Smooth muscle cell (in vitro differentiated cells): ENCODE measurements at regions not wholly inside any gene's neighbourhood (a gene's known extent, or its start where the extent isn't known, plus 50 kb on each side); places are given as distances from the start of the nearest gene placed in this dataset.

Source experiments
- DNase-seq: peaks from one replicate; lab custom pipeline; 2025; ENCODE audit not compliant: unreplicated experiment; lab: John Stamatoyannopoulos, UW
- H2AFZ ChIP-seq: fragments of 200-600 bp; sonication (generic); 2 replicates; pipeline ENCODE4 v1.6.0; 2016; ENCODE audit warnings: antibody characterized with exemption, low read depth, mild to moderate bottlenecking
- H3F3A ChIP-seq: fragments of 200-600 bp; sonication (generic); 2 replicates; pipeline ENCODE4 v1.6.0; 2017; ENCODE audit warnings: antibody characterized with exemption, low read depth
- H3K27ac ChIP-seq: fragments of 200-600 bp; sonication (generic); 2 replicates; pipeline ENCODE4 v1.5.1; 2016; ENCODE audit warnings: low read depth, mild to moderate bottlenecking
- H3K27me3 ChIP-seq: fragments of 200-600 bp; sonication (generic); 2 replicates; pipeline ENCODE4 v1.6.1; 2016; ENCODE audit warnings: low read depth, mild to moderate bottlenecking
- H3K36me3 ChIP-seq: fragments of 200-600 bp; sonication (generic); 2 replicates; pipeline ENCODE4 v1.5.1; 2016; ENCODE audit warnings: low read depth
- H3K4me1 ChIP-seq: fragments of 200-600 bp; sonication (generic); 2 replicates; pipeline ENCODE4 v1.5.1; 2016; ENCODE audit warnings: low read depth
- H3K4me2 ChIP-seq: fragments of 200-600 bp; sonication (generic); 2 replicates; pipeline ENCODE4 v1.6.0; 2016; ENCODE audit warnings: mild to moderate bottlenecking
- H3K4me3 ChIP-seq: fragments of 200-600 bp; sonication (generic); 2 replicates; pipeline ENCODE4 v1.5.1; 2016; ENCODE audit warnings: mild to moderate bottlenecking
- H3K79me2 ChIP-seq: fragments of 200-600 bp; sonication (generic); 2 replicates; pipeline ENCODE4 v1.6.0; 2016; ENCODE audit warnings: low read depth, mild to moderate bottlenecking
- H3K9ac ChIP-seq: fragments of 200-600 bp; sonication (generic); 2 replicates; pipeline ENCODE4 v1.6.0; 2016; ENCODE audit warnings: low read depth
- H3K9me3 ChIP-seq: fragments of 200-600 bp; sonication (generic); replicated peaks from 2 replicates; pipeline ENCODE4 v1.5.1; 2016; ENCODE audit warnings: low read depth
- H4K20me1 ChIP-seq: fragments of 200-600 bp; sonication (generic); 2 replicates; pipeline ENCODE4 v1.6.0; 2016; ENCODE audit warnings: low read depth
- CTCF ChIP-seq: fragments of 200-600 bp; sonication (generic); IDR thresholded peaks from 2 replicates; pipeline ENCODE4 v1.5.1; 2017; ENCODE audit warnings: borderline replicate concordance, mild to moderate bottlenecking, antibody characterized with exemption; ENCODE audit not compliant: insufficient read depth, poor library complexity, severe bottlenecking
- WGBS: methylation state at CpG from one replicate; pipeline ENCODE4 v1.1.7; 2016; ENCODE audit warnings: low lambda C conversion rate; 5-methylcytosine and 5-hydroxymethylcytosine counted together

DNA sequence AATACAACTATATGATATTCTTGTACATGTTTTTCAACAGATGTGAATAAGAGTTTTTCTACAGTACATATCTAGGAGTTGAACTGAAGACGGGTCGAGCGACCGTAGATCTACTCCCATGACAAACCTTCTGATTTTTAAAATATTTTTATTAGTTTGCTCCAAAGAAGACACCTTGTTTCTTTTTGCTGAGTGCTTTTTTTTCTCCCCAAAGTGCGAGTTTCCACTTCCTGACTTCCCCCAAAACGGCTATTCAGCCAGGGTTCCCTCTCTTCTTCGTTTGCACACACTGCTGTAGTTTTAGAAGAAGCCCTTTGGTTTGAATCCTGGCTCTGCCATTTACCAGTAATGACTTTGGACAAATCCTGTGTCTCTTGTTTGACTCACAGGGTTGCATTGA is 241.7 kb upstream of the MAF start:
- Histone ChIP-seq H3K36me3 (no peaks in the 10 kb centered on the region), H3K9ac (no peak overlapping the region), H3K4me2 (no peak overlapping the region), H3F3A (no peaks in the 10 kb centered on the region), H3K79me2 (no peaks in the 10 kb centered on the region), H2AFZ (no peak overlapping the region), H3K27me3 (no peaks in the 10 kb centered on the region), H4K20me1 (no peaks in the 10 kb centered on the region), H3K9me3 (no peaks in the 10 kb centered on the region), H3K4me3 (no peak overlapping the region), H3K4me1 (no peaks in the 10 kb centered on the region), H3K27ac (no peak overlapping the region)
- DNase-seq = no peak
- no peak for TF ChIP-seq CTCF
- WGBS = 91% methylated on average over 7 of the region's 7 CpGs

- Histone ChIP-seq H4K20me1 (no peaks in the 10 kb centered on the region), H3K4me3 (no peak overlapping the region), H3F3A (no peaks in the 10 kb centered on the region), H3K27ac (no peak overlapping the region), H2AFZ (no peak overlapping the region), H3K4me2 (no peak overlapping the region), H3K9ac (no peak overlapping the region), H3K4me1 (no peaks in the 10 kb centered on the region), H3K79me2 (no peaks in the 10 kb centered on the region), H3K9me3 (no peaks in the 10 kb centered on the region), H3K36me3 (no peaks in the 10 kb centered on the region), H3K27me3 (no peaks in the 10 kb centered on the region)
- WGBS = 82% methylated on average over 14 of the region's 14 CpGs
- DNase-seq = no peak
- no peak for TF ChIP-seq CTCF
These were observed 239.2 kb upstream of the MAF start for GRCh38 chr16:79839466-79840341.

GRCh38 chr16:79838496-79839259 is 238.1 kb upstream of the MAF start:
- no peak overlapping the region for H3K27ac ChIP-seq
- no peaks in the 10 kb centered on the region for H3F3A ChIP-seq
- no peaks in the 10 kb centered on the region for H3K9me3 ChIP-seq
- no peak overlapping the region for H3K9ac ChIP-seq
- H3K79me2 ChIP-seq = no peaks in the 10 kb centered on the region
- H3K36me3 ChIP-seq = no peaks in the 10 kb centered on the region
- no peaks in the 10 kb centered on the region for H3K4me1 ChIP-seq
- H3K4me3 ChIP-seq = no peak overlapping the region
- H3K27me3 ChIP-seq = no peaks in the 10 kb centered on the region
- DNase-seq = no peak
- no peaks in the 10 kb centered on the region for H4K20me1 ChIP-seq
- H3K4me2 ChIP-seq = no peak overlapping the region
- no peak overlapping the region for H2AFZ ChIP-seq
- no peak for TF ChIP-seq CTCF
- WGBS = 81% methylated on average over 19 of the region's 19 CpGs
